ENCODE measurements at regions not wholly inside any gene's neighbourhood (a gene's known extent, or its start where the extent isn't known, plus 50 kb on each side); places are given as distances from the start of the nearest gene placed in this dataset.

GRCh38 chr7:155230169-155230593 is 67.5 kb upstream of the INSIG1 start:
- no peak overlapping the region for H3K27ac ChIP-seq (ENCODE audit: insufficient read depth, low read depth, low read length)
- TF ChIP-seq POLR2A (IDR thresholded peaks at IDR 0.05; ENCODE audit: low read depth, low read length) (no peak), GATA2 (IDR thresholded peaks at IDR 0.05; ENCODE audit: insufficient read depth, insufficient read length, low read depth, low read length) (no peak), JUN (IDR thresholded peaks at IDR 0.05; ENCODE audit: borderline replicate concordance, insufficient read depth, insufficient read length, low read depth) (no peak)
- TF ChIP-seq, protein P1, sequence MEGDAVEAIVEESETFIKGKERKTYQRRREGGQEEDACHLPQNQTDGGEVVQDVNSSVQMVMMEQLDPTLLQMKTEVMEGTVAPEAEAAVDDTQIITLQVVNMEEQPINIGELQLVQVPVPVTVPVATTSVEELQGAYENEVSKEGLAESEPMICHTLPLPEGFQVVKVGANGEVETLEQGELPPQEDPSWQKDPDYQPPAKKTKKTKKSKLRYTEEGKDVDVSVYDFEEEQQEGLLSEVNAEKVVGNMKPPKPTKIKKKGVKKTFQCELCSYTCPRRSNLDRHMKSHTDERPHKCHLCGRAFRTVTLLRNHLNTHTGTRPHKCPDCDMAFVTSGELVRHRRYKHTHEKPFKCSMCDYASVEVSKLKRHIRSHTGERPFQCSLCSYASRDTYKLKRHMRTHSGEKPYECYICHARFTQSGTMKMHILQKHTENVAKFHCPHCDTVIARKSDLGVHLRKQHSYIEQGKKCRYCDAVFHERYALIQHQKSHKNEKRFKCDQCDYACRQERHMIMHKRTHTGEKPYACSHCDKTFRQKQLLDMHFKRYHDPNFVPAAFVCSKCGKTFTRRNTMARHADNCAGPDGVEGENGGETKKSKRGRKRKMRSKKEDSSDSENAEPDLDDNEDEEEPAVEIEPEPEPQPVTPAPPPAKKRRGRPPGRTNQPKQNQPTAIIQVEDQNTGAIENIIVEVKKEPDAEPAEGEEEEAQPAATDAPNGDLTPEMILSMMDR (IDR thresholded peaks at IDR 0.05; ENCODE audit: extremely low read depth in 1 of 2, insufficient read depth in 1 of 2, low read depth in 1 of 2, low read length in 2 of 2): no peak
- TF ChIP-seq, protein P2, sequence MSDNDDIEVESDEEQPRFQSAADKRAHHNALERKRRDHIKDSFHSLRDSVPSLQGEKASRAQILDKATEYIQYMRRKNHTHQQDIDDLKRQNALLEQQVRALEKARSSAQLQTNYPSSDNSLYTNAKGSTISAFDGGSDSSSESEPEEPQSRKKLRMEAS (IDR thresholded peaks at IDR 0.05; ENCODE audit: insufficient read depth, insufficient read length): no peak
- no peak overlapping the region for H3K4me2 ChIP-seq (ENCODE audit: insufficient read depth, low read length)
- FAIRE-seq (no peak), DNase-seq (ENCODE audit: low read depth, low spot score) (no peak)
- ChIA-PET POLR2A (no interaction called here), CTCF (no interaction called here)
- no peaks in the 10 kb centered on the region for H3K9me3 ChIP-seq (replicated peaks; ENCODE audit: control insufficient read depth, insufficient read depth, low read length)
- no peaks in the 10 kb centered on the region for H4K20me1 ChIP-seq (replicated peaks; ENCODE audit: control insufficient read depth, extremely low read depth, insufficient read depth, low read length)
- no peak overlapping the region for H3K4me3 ChIP-seq (replicated peaks in 1 of 3; ENCODE audit: insufficient read depth in 1 of 3, low read depth in 1 of 3, low read length in 3 of 3)
- no peaks in the 10 kb centered on the region for H3K79me2 ChIP-seq (ENCODE audit: control insufficient read depth, insufficient read depth, low read length)
- dilution Hi-C loops (cut with MboI; ENCODE audit: extremely low pct_ligation_motif_present, low sequenced_read_pairs) (no loop called here), intact Hi-C loops (cut with micrococcal nuclease) (no loop called here)
- BruUV-seq (replicated peaks): no TSS peak
- H3K4me1 ChIP-seq (ENCODE audit: control insufficient read depth, extremely low read depth, insufficient read depth, low read length): no peaks in the 10 kb centered on the region
- H3K9ac ChIP-seq (replicated peaks; ENCODE audit: extremely low read depth, insufficient read depth, low read length): no peak overlapping the region
- H3K27me3 ChIP-seq (ENCODE audit: control insufficient read depth in 2 of 2, insufficient read depth in 2 of 2, low read length in 2 of 2): no peaks in the 10 kb centered on the region
- no peak overlapping the region for H2AFZ ChIP-seq (ENCODE audit: low read depth, low read length)
- no peaks in the 10 kb centered on the region for H3K36me3 ChIP-seq (ENCODE audit: control insufficient read depth in 2 of 2, extremely low read depth in 1 of 2, insufficient read depth in 2 of 2, low read length in 2 of 2)
- H3K9me1 ChIP-seq (replicated peaks; ENCODE audit: control insufficient read depth, extremely low read depth, insufficient read depth, low read length): no peaks in the 10 kb centered on the region

GRCh38 chr7:155231241-155231800 is 66.4 kb upstream of the INSIG1 start:
- Histone ChIP-seq H2AFZ (ENCODE audit: low read depth, low read length) (no peak overlapping the region), H3K9me1 (replicated peaks; ENCODE audit: control insufficient read depth, extremely low read depth, insufficient read depth, low read length) (no peaks in the 10 kb centered on the region), H3K79me2 (ENCODE audit: control insufficient read depth, insufficient read depth, low read length) (no peaks in the 10 kb centered on the region), H3K27me3 (ENCODE audit: control insufficient read depth in 2 of 2, insufficient read depth in 2 of 2, low read length in 2 of 2) (no peaks in the 10 kb centered on the region), H3K9ac (replicated peaks; ENCODE audit: extremely low read depth, insufficient read depth, low read length) (no peak overlapping the region), H3K27ac (ENCODE audit: insufficient read depth, low read depth, low read length) (no peak overlapping the region), H3K4me2 (ENCODE audit: insufficient read depth, low read length) (no peak overlapping the region), H3K4me1 (ENCODE audit: control insufficient read depth, extremely low read depth, insufficient read depth, low read length) (no peaks in the 10 kb centered on the region), H3K9me3 (replicated peaks; ENCODE audit: control insufficient read depth, insufficient read depth, low read length) (no peaks in the 10 kb centered on the region), H3K36me3 (ENCODE audit: control insufficient read depth in 2 of 2, extremely low read depth in 1 of 2, insufficient read depth in 2 of 2, low read length in 2 of 2) (no peaks in the 10 kb centered on the region), H4K20me1 (replicated peaks; ENCODE audit: control insufficient read depth, extremely low read depth, insufficient read depth, low read length) (no peaks in the 10 kb centered on the region), H3K4me3 (replicated peaks in 1 of 3; ENCODE audit: insufficient read depth in 1 of 3, low read depth in 1 of 3, low read length in 3 of 3) (no peak overlapping the region)
- dilution Hi-C loops (cut with MboI; ENCODE audit: extremely low pct_ligation_motif_present, low sequenced_read_pairs) (no loop called here), intact Hi-C loops (cut with micrococcal nuclease) (no loop called here)
- FAIRE-seq: no peak
- DNase-seq (ENCODE audit: low read depth, low spot score): no peak
- no peak for TF ChIP-seq GATA2 (IDR thresholded peaks at IDR 0.05; ENCODE audit: insufficient read depth, insufficient read length, low read depth, low read length)
- TF ChIP-seq, protein P1 (IDR thresholded peaks at IDR 0.05; ENCODE audit: extremely low read depth in 1 of 2, insufficient read depth in 1 of 2, low read depth in 1 of 2, low read length in 2 of 2): no peak
- TF ChIP-seq, protein P2 (IDR thresholded peaks at IDR 0.05; ENCODE audit: insufficient read depth, insufficient read length): no peak
- no peak for TF ChIP-seq EZH2 (IDR thresholded peaks at IDR 0.05; ENCODE audit: borderline replicate concordance, low read depth, low read length, severe bottlenecking)
- TF ChIP-seq POLR2AphosphoS5 (IDR thresholded peaks at IDR 0.05; ENCODE audit: insufficient read depth, low read depth, low read length): no peak
- no peak for TF ChIP-seq FOS (IDR thresholded peaks at IDR 0.05; ENCODE audit: borderline replicate concordance, insufficient read depth, low read length)
- TF ChIP-seq MYC (IDR thresholded peaks at IDR 0.05; ENCODE audit: low read depth, low read length): no peak
- no peak for TF ChIP-seq POLR2A (IDR thresholded peaks at IDR 0.05; ENCODE audit: low read depth, low read length)
- no peak for TF ChIP-seq JUN (IDR thresholded peaks at IDR 0.05; ENCODE audit: borderline replicate concordance, insufficient read depth, insufficient read length, low read depth)
- BruUV-seq (replicated peaks): no TSS peak
- ChIA-PET CTCF (no interaction called here), POLR2A (no interaction called here)
